ENCODE measurements at regions not wholly inside any gene's neighbourhood (a gene's known extent, or its start where the extent isn't known, plus 50 kb on each side); places are given as distances from the start of the nearest gene placed in this dataset.

GRCh38 chr1:187047298-187047697, 218.5 kb downstream of the PLA2G4A start:
- no peak for DNase-seq
- Histone ChIP-seq H3K4me1 (replicated peaks; ENCODE audit: insufficient read depth) (no peaks in the 10 kb centered on the region), H3K36me3 (ENCODE audit: low read depth) (no peaks in the 10 kb centered on the region), H3K4me3 (no peak overlapping the region), H3K27me3 (ENCODE audit: insufficient read depth, low read depth) (no peaks in the 10 kb centered on the region), H3K79me2 (ENCODE audit: low read depth) (no peaks in the 10 kb centered on the region), H3K4me2 (no peak overlapping the region), H3K9me3 (ENCODE audit: insufficient read depth, low read depth) (no peaks in the 10 kb centered on the region), H4K20me1 (ENCODE audit: insufficient read depth) (no peaks in the 10 kb centered on the region), H2AFZ (no peak overlapping the region), H3K27ac (no peak overlapping the region), H3K9me2 (ENCODE audit: insufficient read depth) (no peaks in the 10 kb centered on the region), H3F3A (ENCODE audit: insufficient read depth, low read depth) (no peaks in the 10 kb centered on the region)
- TF ChIP-seq, protein P1, sequence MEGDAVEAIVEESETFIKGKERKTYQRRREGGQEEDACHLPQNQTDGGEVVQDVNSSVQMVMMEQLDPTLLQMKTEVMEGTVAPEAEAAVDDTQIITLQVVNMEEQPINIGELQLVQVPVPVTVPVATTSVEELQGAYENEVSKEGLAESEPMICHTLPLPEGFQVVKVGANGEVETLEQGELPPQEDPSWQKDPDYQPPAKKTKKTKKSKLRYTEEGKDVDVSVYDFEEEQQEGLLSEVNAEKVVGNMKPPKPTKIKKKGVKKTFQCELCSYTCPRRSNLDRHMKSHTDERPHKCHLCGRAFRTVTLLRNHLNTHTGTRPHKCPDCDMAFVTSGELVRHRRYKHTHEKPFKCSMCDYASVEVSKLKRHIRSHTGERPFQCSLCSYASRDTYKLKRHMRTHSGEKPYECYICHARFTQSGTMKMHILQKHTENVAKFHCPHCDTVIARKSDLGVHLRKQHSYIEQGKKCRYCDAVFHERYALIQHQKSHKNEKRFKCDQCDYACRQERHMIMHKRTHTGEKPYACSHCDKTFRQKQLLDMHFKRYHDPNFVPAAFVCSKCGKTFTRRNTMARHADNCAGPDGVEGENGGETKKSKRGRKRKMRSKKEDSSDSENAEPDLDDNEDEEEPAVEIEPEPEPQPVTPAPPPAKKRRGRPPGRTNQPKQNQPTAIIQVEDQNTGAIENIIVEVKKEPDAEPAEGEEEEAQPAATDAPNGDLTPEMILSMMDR (conservative IDR thresholded peaks at IDR 0.05): no peak
- TF ChIP-seq EZH2 (IDR thresholded peaks at IDR 0.05; ENCODE audit: low read depth): no peak
- CTCF ChIA-PET: no interaction called here
- intact Hi-C loops (cut with micrococcal nuclease; ENCODE audit: unreplicated experiment): no loop called here
- no TSS peak for BruUV-seq (replicated peaks)
- POLR2A ChIA-PET (ENCODE audit: unreplicated experiment): no interaction called here

- no TSS peak for BruUV-seq (replicated peaks)
- Histone ChIP-seq H3K27me3 (ENCODE audit: insufficient read depth, low read depth) (no peaks in the 10 kb centered on the region), H3K27ac (no peak overlapping the region), H3K4me2 (no peak overlapping the region), H3F3A (ENCODE audit: insufficient read depth, low read depth) (no peaks in the 10 kb centered on the region), H3K79me2 (ENCODE audit: low read depth) (no peaks in the 10 kb centered on the region), H3K4me3 (no peak overlapping the region), H4K20me1 (ENCODE audit: insufficient read depth) (no peaks in the 10 kb centered on the region), H3K9me2 (ENCODE audit: insufficient read depth) (no peaks in the 10 kb centered on the region), H2AFZ (no peak overlapping the region), H3K36me3 (ENCODE audit: low read depth) (no peaks in the 10 kb centered on the region), H3K9me3 (ENCODE audit: insufficient read depth, low read depth) (no peaks in the 10 kb centered on the region), H3K4me1 (replicated peaks; ENCODE audit: insufficient read depth) (no peaks in the 10 kb centered on the region)
- intact Hi-C loops (cut with micrococcal nuclease; ENCODE audit: unreplicated experiment): loop anchor here (1.0 to 10.0 kb wide), 2 partner anchors 213 to 357 kb away; no protein-coding TSS in a partner anchor
- ChIA-PET CTCF (interaction anchor here (0.5 kb wide), 1 partner anchor 41 kb away, joined by 3 read pairs; no protein-coding TSS in a partner anchor), POLR2A (ENCODE audit: unreplicated experiment) (no interaction called here)
- TF ChIP-seq EZH2 (IDR thresholded peaks at IDR 0.05; ENCODE audit: low read depth): no peak
- TF ChIP-seq, protein P1 (conservative IDR thresholded peaks at IDR 0.05): peak; percentile 73
- peak; percentile 21 to 39 for DNase-seq
Measured at GRCh38 chr1:187051618-187052232, 223.0 kb downstream of the PLA2G4A start.

DNA sequence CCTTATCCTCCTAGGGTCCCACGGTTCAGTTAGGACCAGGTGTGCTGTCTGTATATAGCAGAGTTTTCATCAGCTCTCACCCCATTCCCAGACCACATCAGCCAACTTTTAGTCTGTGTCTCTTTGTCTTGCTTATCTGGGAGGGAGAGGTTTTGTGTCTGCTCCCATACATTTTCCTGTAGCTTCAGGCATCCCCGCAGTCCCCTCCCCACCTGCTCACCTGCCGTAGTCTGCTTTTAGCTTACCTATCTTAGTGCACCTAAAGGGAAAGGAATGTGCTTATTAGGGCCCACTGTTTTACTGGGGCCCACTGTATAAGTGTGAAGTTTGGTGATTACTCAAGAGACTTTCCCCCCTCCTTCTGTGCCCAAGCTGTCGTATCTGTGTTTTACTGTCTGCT, 225.1 kb downstream of the PLA2G4A start:
- DNase-seq: no peak
- Histone ChIP-seq H3K4me2 (no peak overlapping the region), H3K4me3 (no peak overlapping the region), H3K27me3 (ENCODE audit: insufficient read depth, low read depth) (no peaks in the 10 kb centered on the region), H3F3A (ENCODE audit: insufficient read depth, low read depth) (no peaks in the 10 kb centered on the region), H3K36me3 (ENCODE audit: low read depth) (no peaks in the 10 kb centered on the region), H3K79me2 (ENCODE audit: low read depth) (no peaks in the 10 kb centered on the region), H3K27ac (no peak overlapping the region), H3K4me1 (replicated peaks; ENCODE audit: insufficient read depth) (no peaks in the 10 kb centered on the region), H3K9me2 (ENCODE audit: insufficient read depth) (no peaks in the 10 kb centered on the region), H2AFZ (no peak overlapping the region), H3K9me3 (ENCODE audit: insufficient read depth, low read depth) (no peaks in the 10 kb centered on the region), H4K20me1 (ENCODE audit: insufficient read depth) (no peaks in the 10 kb centered on the region)
- ChIA-PET CTCF (no interaction called here), POLR2A (ENCODE audit: unreplicated experiment) (no interaction called here)
- TF ChIP-seq EZH2 (IDR thresholded peaks at IDR 0.05; ENCODE audit: low read depth): no peak
- TF ChIP-seq, protein P1 (conservative IDR thresholded peaks at IDR 0.05): no peak
- intact Hi-C loops (cut with micrococcal nuclease; ENCODE audit: unreplicated experiment): loop anchor here (10.0 kb wide), 1 partner anchor 211 kb away; no protein-coding TSS in a partner anchor
- BruUV-seq (replicated peaks): no TSS peak

All from PC-9 (cell line).